Skeletal muscle tissue (tissue), 3 donors: ENCODE measurements at regions not wholly inside any gene's neighbourhood (a gene's known extent, or its start where the extent isn't known, plus 50 kb on each side); places are given as distances from the start of the nearest gene placed in this dataset.

Source experiments
- H3K27ac ChIP-seq: one replicate; pipeline ENCODE4 v1.7.0; 2013; ENCODE audit warnings: mild to moderate bottlenecking, low read depth, low read length, inconsistent platforms
- H3K27me3 ChIP-seq, 3 donors: one replicate each; pipeline ENCODE4 v1.7.0; 2013; ENCODE audit warnings: low read length in 3 of 3; ENCODE audit not compliant: control insufficient read depth in 3 of 3, insufficient read depth in 3 of 3
- H3K36me3 ChIP-seq, 3 donors: one replicate each; pipeline ENCODE4 v1.7.0; 2013; ENCODE audit warnings: low read length in 3 of 3; ENCODE audit not compliant: control insufficient read depth in 3 of 3, insufficient read depth in 3 of 3
- H3K4me1 ChIP-seq, 3 donors: one replicate each; pipeline ENCODE4 v1.7.0; 2013; ENCODE audit warnings: low read length in 3 of 3, mild to moderate bottlenecking in 3 of 3; ENCODE audit not compliant: control insufficient read depth in 3 of 3, insufficient read depth in 3 of 3
- H3K4me3 ChIP-seq, 3 donors: one replicate each; pipeline ENCODE4 v1.7.0; 2013; ENCODE audit warnings: low read length in 3 of 3
- H3K9ac ChIP-seq, 3 donors: one replicate each; pipeline ENCODE4 v1.7.0; 2013; ENCODE audit warnings: low read length in 3 of 3, mild to moderate bottlenecking in 3 of 3, moderate library complexity in 2 of 3, low read depth in 1 of 3
- H3K9me3 ChIP-seq, 3 donors: one replicate each; pipeline ENCODE4 v1.7.0; 2013; ENCODE audit warnings: low read length in 3 of 3; ENCODE audit not compliant: control insufficient read depth in 3 of 3
- donor health status: Osteomylitis.

- no peak overlapping the region for H3K4me3 ChIP-seq
- H3K36me3 ChIP-seq, result no peaks in the 10 kb centered on the region
- no peaks in the 10 kb centered on the region for H3K27me3 ChIP-seq
- H3K4me1 ChIP-seq, result no peaks in the 10 kb centered on the region
- no peak overlapping the region for H3K9ac ChIP-seq
- no peak overlapping the region for H3K27ac ChIP-seq
- no peaks in the 10 kb centered on the region for H3K9me3 ChIP-seq
Measured at GRCh38 chr18:39425172-39425850, 1859.7 kb upstream of the CELF4 start.

- no peaks in the 10 kb centered on the region for H3K4me1 ChIP-seq
- H3K4me3 ChIP-seq, result no peak overlapping the region
- H3K27ac ChIP-seq, result no peak overlapping the region
- no peak overlapping the region for H3K9ac ChIP-seq
- no peaks in the 10 kb centered on the region for H3K36me3 ChIP-seq
- H3K9me3 ChIP-seq, result no peaks in the 10 kb centered on the region
- H3K27me3 ChIP-seq, result no peaks in the 10 kb centered on the region
Measured at GRCh38 chr18:39424261-39424660, 1858.7 kb upstream of the CELF4 start.

GRCh38 chr18:39421276-39421675, 1855.7 kb upstream of the CELF4 start:
- H3K4me3 ChIP-seq, result no peak overlapping the region
- no peaks in the 10 kb centered on the region for H3K9me3 ChIP-seq
- H3K27ac ChIP-seq, result no peak overlapping the region
- H3K4me1 ChIP-seq, result no peaks in the 10 kb centered on the region
- H3K27me3 ChIP-seq, result no peaks in the 10 kb centered on the region
- H3K36me3 ChIP-seq, result no peaks in the 10 kb centered on the region
- H3K9ac ChIP-seq, result no peak overlapping the region

GRCh38 chr18:39419315-39419714, 1853.7 kb upstream of the CELF4 start:
- no peak overlapping the region for H3K9ac ChIP-seq
- no peak overlapping the region for H3K27ac ChIP-seq
- H3K4me3 ChIP-seq, result no peak overlapping the region
- H3K36me3 ChIP-seq, result no peaks in the 10 kb centered on the region
- H3K27me3 ChIP-seq, result no peaks in the 10 kb centered on the region
- H3K4me1 ChIP-seq, result no peaks in the 10 kb centered on the region
- no peaks in the 10 kb centered on the region for H3K9me3 ChIP-seq

- no peaks in the 10 kb centered on the region for H3K4me1 ChIP-seq
- H3K27ac ChIP-seq, result no peak overlapping the region
- H3K36me3 ChIP-seq, result no peaks in the 10 kb centered on the region
- no peaks in the 10 kb centered on the region for H3K27me3 ChIP-seq
- no peaks in the 10 kb centered on the region for H3K9me3 ChIP-seq
- no peak overlapping the region for H3K4me3 ChIP-seq
- H3K9ac ChIP-seq, result no peak overlapping the region
Measured at GRCh38 chr18:39415471-39415870, 1849.9 kb upstream of the CELF4 start.

GRCh38 chr18:39414009-39414700, 1848.6 kb upstream of the CELF4 start:
- no peak overlapping the region for H3K4me3 ChIP-seq
- no peak overlapping the region for H3K27ac ChIP-seq
- no peaks in the 10 kb centered on the region for H3K4me1 ChIP-seq
- H3K27me3 ChIP-seq, result no peaks in the 10 kb centered on the region
- H3K9ac ChIP-seq, result no peak overlapping the region
- H3K36me3 ChIP-seq, result no peaks in the 10 kb centered on the region
- H3K9me3 ChIP-seq, result no peaks in the 10 kb centered on the region

- H3K4me3 ChIP-seq, result no peak overlapping the region
- no peak overlapping the region for H3K27ac ChIP-seq
- H3K27me3 ChIP-seq, result no peaks in the 10 kb centered on the region
- no peaks in the 10 kb centered on the region for H3K36me3 ChIP-seq
- no peak overlapping the region for H3K9ac ChIP-seq
- no peaks in the 10 kb centered on the region for H3K4me1 ChIP-seq
- no peaks in the 10 kb centered on the region for H3K9me3 ChIP-seq
Measured at GRCh38 chr18:39406941-39407340, 1841.3 kb upstream of the CELF4 start.

GRCh38 chr18:39403121-39403520, 1837.5 kb upstream of the CELF4 start:
- Histone ChIP-seq H3K9ac (no peak overlapping the region), H3K4me3 (no peak overlapping the region), H3K27ac (no peak overlapping the region), H3K27me3 (no peaks in the 10 kb centered on the region), H3K36me3 (no peaks in the 10 kb centered on the region), H3K9me3 (no peaks in the 10 kb centered on the region), H3K4me1 (no peaks in the 10 kb centered on the region)

- H3K9ac ChIP-seq, result no peak overlapping the region
- no peak overlapping the region for H3K4me3 ChIP-seq
- H3K4me1 ChIP-seq, result no peaks in the 10 kb centered on the region
- H3K9me3 ChIP-seq, result no peaks in the 10 kb centered on the region
- H3K27me3 ChIP-seq, result no peaks in the 10 kb centered on the region
- H3K36me3 ChIP-seq, result no peaks in the 10 kb centered on the region
- no peak overlapping the region for H3K27ac ChIP-seq
Measured at GRCh38 chr18:39399662-39400061, 1834.1 kb upstream of the CELF4 start.

GRCh38 chr18:39396168-39396567, 1830.6 kb upstream of the CELF4 start:
- no peaks in the 10 kb centered on the region for H3K9me3 ChIP-seq
- no peaks in the 10 kb centered on the region for H3K36me3 ChIP-seq
- no peak overlapping the region for H3K27ac ChIP-seq
- no peak overlapping the region for H3K9ac ChIP-seq
- H3K4me3 ChIP-seq, result no peak overlapping the region
- no peaks in the 10 kb centered on the region for H3K27me3 ChIP-seq
- no peaks in the 10 kb centered on the region for H3K4me1 ChIP-seq
